GM06990 (cell line): ENCODE measurements at regions not wholly inside any gene's neighbourhood (a gene's known extent, or its start where the extent isn't known, plus 50 kb on each side); places are given as distances from the start of the nearest gene placed in this dataset.
A peak's percentile ranks its signal among the peaks of the same experiment; 100 is the strongest.
"Not testable (repeated sequence)": the region's sequence is repeated elsewhere in the genome, so short reads cannot be mapped to it uniquely, and the experiment has no call there.

Experiments
- DNase-seq: peaks from one replicate; pipeline ENCODE4 v3.0.0-alpha.2; 2011; ENCODE audit not compliant: insufficient read length; ENCODE audit errors: extremely low read depth
- H3K27me3 ChIP-seq: replicated peaks from 2 replicates; pipeline ENCODE4 v1.6.0; 2011; ENCODE audit warnings: low read length; ENCODE audit not compliant: control insufficient read depth, insufficient read depth
- H3K36me3 ChIP-seq: 2 replicates; pipeline ENCODE4 v1.5.1; 2011; ENCODE audit warnings: low read length; ENCODE audit not compliant: control insufficient read depth, insufficient read depth
- H3K4me3 ChIP-seq: replicated peaks from 2 replicates; pipeline ENCODE4 v1.5.1; 2011; ENCODE audit warnings: low read depth, mild to moderate bottlenecking, control low read depth, low read length
- TF ChIP-seq, protein P1 (sequence below): IDR thresholded peaks from 2 replicates; pipeline ENCODE4 v1.5.1; 2011; ENCODE audit warnings: low read length, control low read depth, mild to moderate bottlenecking, inconsistent platforms; ENCODE audit not compliant: insufficient read depth, poor library complexity, severe bottlenecking

DNA sequence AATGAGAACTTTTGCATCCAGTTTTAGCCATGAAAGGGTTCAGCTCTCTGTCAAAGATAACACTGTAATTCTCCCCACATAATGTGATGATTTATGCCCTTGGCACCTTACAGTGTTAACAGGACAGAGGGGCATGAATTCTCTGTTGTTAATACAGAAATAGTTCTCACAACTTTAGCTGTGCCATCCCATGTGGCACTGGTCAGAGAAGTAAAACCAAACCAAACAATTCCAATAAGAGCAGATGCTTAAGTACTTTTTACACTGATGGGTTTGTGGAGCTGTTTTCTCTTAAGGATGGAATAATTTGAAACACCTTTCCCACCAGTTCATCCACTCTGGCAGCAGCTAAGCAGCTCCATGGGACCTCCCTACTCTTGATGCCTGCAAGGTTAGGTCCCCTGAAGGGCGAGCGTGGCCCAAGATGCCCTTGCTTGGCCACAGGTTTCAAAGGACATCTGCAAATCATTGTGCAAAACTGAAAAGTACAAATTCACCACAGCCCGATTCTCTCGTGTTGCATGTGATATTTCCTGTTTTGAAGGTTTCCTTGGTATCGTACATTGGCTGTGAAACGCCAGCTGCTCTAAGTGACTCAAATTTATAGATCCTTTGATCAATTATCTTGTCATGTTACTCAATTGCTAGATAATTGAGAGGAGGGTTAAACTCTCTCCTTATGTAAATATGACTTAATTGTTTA, 82.5 kb upstream of the CREB5 start:
- H3K36me3 ChIP-seq = no peaks in the 10 kb centered on the region
- peak; percentile 26 for DNase-seq
- TF ChIP-seq, protein P1, sequence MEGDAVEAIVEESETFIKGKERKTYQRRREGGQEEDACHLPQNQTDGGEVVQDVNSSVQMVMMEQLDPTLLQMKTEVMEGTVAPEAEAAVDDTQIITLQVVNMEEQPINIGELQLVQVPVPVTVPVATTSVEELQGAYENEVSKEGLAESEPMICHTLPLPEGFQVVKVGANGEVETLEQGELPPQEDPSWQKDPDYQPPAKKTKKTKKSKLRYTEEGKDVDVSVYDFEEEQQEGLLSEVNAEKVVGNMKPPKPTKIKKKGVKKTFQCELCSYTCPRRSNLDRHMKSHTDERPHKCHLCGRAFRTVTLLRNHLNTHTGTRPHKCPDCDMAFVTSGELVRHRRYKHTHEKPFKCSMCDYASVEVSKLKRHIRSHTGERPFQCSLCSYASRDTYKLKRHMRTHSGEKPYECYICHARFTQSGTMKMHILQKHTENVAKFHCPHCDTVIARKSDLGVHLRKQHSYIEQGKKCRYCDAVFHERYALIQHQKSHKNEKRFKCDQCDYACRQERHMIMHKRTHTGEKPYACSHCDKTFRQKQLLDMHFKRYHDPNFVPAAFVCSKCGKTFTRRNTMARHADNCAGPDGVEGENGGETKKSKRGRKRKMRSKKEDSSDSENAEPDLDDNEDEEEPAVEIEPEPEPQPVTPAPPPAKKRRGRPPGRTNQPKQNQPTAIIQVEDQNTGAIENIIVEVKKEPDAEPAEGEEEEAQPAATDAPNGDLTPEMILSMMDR = no peak
- H3K27me3 ChIP-seq = no peaks in the 10 kb centered on the region
- no peak overlapping the region for H3K4me3 ChIP-seq

DNA sequence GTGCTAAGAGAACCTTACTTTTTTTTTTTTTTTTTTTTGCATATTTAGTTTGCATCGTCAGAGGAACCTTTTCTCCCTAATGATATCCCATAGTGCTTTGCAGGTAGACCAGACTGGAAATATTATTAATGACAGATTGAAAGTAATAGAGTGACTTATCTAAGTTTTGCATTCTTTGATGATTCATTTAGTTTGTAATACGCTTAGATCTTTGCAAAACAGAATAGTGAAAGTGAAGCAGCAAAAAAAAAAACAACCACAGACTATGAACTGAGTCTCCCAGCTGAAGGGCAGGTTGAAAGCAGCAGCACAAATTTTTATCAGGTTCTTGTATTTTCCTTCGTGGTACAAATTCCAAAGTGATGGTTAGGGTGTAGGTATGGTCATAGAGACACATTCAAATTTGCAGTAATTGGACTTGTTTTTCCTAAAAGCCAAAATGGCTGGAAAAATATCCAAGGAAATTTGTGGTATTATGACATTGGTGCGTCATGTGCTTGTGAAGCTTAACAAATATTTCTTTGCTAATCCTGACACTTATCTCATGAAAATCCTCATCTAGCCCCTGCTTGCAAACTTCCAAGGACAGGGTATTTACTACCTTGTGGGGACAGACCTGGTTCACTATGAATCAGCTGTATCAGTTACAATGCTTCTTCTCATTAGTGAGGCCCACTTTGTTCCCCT, 81.8 kb upstream of the CREB5 start:
- Histone ChIP-seq H3K4me3 (no peak overlapping the region), H3K36me3 (no peaks in the 10 kb centered on the region), H3K27me3 (no peaks in the 10 kb centered on the region)
- peak; percentile 20 for DNase-seq
- TF ChIP-seq, protein P1 = no peak

DNA sequence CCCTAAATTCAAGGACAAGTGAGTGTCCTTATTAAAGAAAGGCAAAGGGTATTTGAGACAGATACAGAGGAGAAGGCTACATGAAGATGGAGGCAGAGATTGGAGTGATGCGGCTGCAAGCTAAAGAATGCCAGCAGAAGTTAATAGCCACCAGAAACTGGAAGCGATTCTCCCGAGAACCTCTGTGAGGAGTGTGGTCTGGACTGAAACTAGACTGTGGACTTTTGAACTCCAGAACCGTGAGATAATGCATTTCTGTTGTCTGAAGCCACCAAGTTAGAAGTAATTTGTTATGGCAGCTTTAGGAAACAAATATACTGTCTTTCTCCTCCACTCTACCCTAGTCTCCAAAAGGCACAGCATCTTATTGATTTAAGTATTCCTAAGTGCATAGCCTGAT, 80.3 kb upstream of the CREB5 start:
- DNase-seq = no peak
- TF ChIP-seq, protein P1 = no peak
- H3K4me3 ChIP-seq = no peak overlapping the region

DNA sequence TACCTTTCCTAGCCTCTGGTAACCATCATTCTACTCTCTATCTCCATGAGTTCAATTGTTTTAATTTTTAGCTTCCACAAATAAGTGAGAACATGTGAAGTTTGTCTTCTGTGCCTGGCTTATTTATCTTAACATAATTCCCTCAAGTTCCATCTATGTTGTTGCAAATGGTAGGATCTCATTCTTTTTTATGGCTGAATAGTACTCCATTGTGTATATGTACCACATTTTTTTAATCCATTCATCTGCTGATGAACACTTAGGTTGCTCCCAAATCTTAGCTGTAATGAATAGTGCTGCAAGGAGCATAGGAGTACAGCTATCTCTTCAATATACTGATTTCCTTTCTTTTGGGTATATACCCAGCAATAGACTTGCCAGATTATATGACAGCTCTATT, 78.8 kb upstream of the CREB5 start:
- H3K27me3 ChIP-seq, H3K4me3 ChIP-seq, H3K36me3 ChIP-seq, DNase-seq: not testable (repeated sequence)

More for the DNA sequence above, 80.3 kb upstream of the CREB5 start:
- no peaks in the 10 kb centered on the region for H3K27me3 ChIP-seq
- H3K36me3 ChIP-seq = no peaks in the 10 kb centered on the region

DNA sequence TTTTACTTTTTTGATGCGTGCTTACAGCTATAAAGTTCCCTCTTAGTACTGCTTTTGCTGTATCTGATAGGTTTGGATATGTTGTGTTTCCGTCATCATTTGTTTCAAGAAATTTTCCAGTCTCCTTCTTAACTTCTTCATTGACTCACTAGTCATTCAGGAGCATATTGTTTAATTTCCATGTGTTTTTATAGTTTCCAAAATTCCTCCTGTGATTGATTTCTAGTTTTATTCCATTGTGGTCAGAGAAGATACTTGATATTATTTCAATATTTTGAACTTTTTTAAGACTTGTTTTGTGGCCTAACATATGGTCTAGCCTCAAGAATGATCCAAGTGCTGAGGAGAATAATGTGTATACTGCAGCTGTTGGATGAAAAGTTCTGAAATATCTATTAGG, 75.5 kb upstream of the CREB5 start:
- H3K36me3 ChIP-seq = no peaks in the 10 kb centered on the region
- no peaks in the 10 kb centered on the region; the same call in 1 of the 2 replicates for H3K27me3 ChIP-seq
- no peak for DNase-seq
- no peak overlapping the region for H3K4me3 ChIP-seq
- TF ChIP-seq, protein P1 = no peak

DNA sequence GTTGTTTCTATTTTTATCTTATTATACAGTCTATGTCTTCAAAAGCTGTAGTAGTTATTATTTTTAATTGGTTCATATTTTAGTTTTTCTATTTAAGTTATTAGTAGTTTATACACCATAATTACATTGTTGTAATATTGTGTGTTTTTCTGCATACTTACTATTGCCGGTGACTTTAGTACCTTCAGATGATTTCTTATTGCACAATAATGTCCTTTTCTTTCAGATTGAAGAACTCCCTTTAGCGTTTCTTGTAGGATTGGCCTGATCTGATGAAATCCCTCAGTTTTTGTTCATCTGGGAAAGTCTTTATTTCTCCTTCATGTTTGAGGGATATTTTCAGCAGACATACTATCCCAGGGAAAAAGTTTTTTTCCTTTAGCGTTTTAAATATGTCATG, 74.3 kb upstream of the CREB5 start:
- no peaks in the 10 kb centered on the region for H3K36me3 ChIP-seq
- no peaks in the 10 kb centered on the region; the same call in 1 of the 2 replicates for H3K27me3 ChIP-seq
- no peak for DNase-seq
- H3K4me3 ChIP-seq = no peak overlapping the region
- TF ChIP-seq, protein P1 = no peak
